SK-N-SH (cell line): ENCODE measurements at regions not wholly inside any gene's neighbourhood (a gene's known extent, or its start where the extent isn't known, plus 50 kb on each side); places are given as distances from the start of the nearest gene placed in this dataset.

Experiments used
- CTCF ChIA-PET: fragments of 300-600, 350-600 bp; formaldehyde crosslinking; extraction: SDS; loops from one replicate; lab custom pipeline; 2021; lab: Yijun Ruan, JAX
- POLR2A ChIA-PET: fragments of 350-600 bp; sonication (Branson Sonifier 250); formaldehyde crosslinking; extraction: SDS; loops from one replicate; lab custom pipeline; 2020; ENCODE audit warnings: antibody characterized with exemption, inconsistent platforms; lab: Yijun Ruan, JAX
- DNase-seq: peaks from one replicate; pipeline ENCODE4 v3.0.0; 2012
- H2AFZ ChIP-seq: fragments of 200-600 bp; sonication (generic); 2 replicates; pipeline ENCODE4 v1.8.1; 2016; ENCODE audit warnings: antibody characterized with exemption, mild to moderate bottlenecking, low read depth
- H3F3A ChIP-seq: fragments of 200-600 bp; sonication (generic); replicated peaks from 2 replicates; pipeline ENCODE3; 2016; ENCODE audit warnings: antibody characterized with exemption, mild to moderate bottlenecking; ENCODE audit not compliant: insufficient read depth
- H3K27ac ChIP-seq, 2 experiments: fragments of 200-500 bp in 1 of 2; fragments of 200-600 bp in 1 of 2; sonication (Bioruptor generic) in 1 of 2; sonication (generic), shearing (Covaris generic) in 1 of 2; 2 replicates each; pipeline versions ENCODE4 v1.5.1 to v1.6.1; 2014 to 2016; ENCODE audit warnings: low read depth in 2 of 2, inconsistent platforms in 1 of 2, low read length in 1 of 2, mild to moderate bottlenecking in 1 of 2, mixed read lengths in 1 of 2
- H3K27me3 ChIP-seq: fragments of 200-600 bp; sonication (generic), shearing (Covaris generic); 2 replicates; pipeline ENCODE4 v1.6.1; 2016; ENCODE audit warnings: mixed run types; ENCODE audit not compliant: insufficient read depth
- H3K36me3 ChIP-seq, 2 experiments: fragments of 200-500 bp in 1 of 2; fragments of 200-600 bp in 1 of 2; sonication (Bioruptor generic) in 1 of 2; sonication (generic) in 1 of 2; replicated peaks in 1 of 2; 2 replicates each; pipeline versions ENCODE3 to v1.5.1; 2014 to 2016; ENCODE audit warnings: low read length in 1 of 2, mild to moderate bottlenecking in 1 of 2; ENCODE audit not compliant: insufficient read depth in 2 of 2, control insufficient read depth in 1 of 2
- H3K4me1 ChIP-seq, 2 experiments: fragments of 200-500 bp in 1 of 2; fragments of 200-600 bp in 1 of 2; sonication (Bioruptor generic) in 1 of 2; sonication (generic), shearing (Covaris generic) in 1 of 2; 2 replicates each; pipeline versions ENCODE4 v1.5.1 to v1.6.1; 2014 to 2016; ENCODE audit warnings: low read depth in 1 of 2, low read length in 1 of 2, mixed run types in 1 of 2; ENCODE audit not compliant: insufficient read depth in 2 of 2, control insufficient read depth in 1 of 2
- H3K4me2 ChIP-seq: fragments of 200-600 bp; sonication (generic), shearing (Covaris generic); 2 replicates; pipeline ENCODE4 v1.6.1; 2017; ENCODE audit warnings: mixed run types
- H3K4me3 ChIP-seq, 2 experiments: fragments of 200-500 bp in 1 of 2; fragments of 200-600 bp in 1 of 2; sonication (Bioruptor generic) in 1 of 2; sonication (generic), shearing (Covaris generic) in 1 of 2; 2 replicates each; pipeline versions ENCODE4 v1.5.1 to v1.8.1; 2014 to 2016; ENCODE audit warnings: low read depth in 2 of 2, inconsistent platforms in 1 of 2, low read length in 1 of 2, mild to moderate bottlenecking in 1 of 2, mixed read lengths in 1 of 2, moderate library complexity in 1 of 2
- H3K79me2 ChIP-seq: fragments of 200-600 bp; sonication (generic); 2 replicates; pipeline ENCODE4 v1.8.1; 2017; ENCODE audit warnings: mild to moderate bottlenecking; ENCODE audit not compliant: insufficient read depth
- H3K9ac ChIP-seq: fragments of 200-600 bp; sonication (generic); 2 replicates; pipeline ENCODE4 v1.6.1; 2017; ENCODE audit warnings: mixed run types
- H3K9me2 ChIP-seq: fragments of 200-600 bp; sonication (generic); 2 replicates; pipeline ENCODE4 v1.6.1; 2017; ENCODE audit warnings: mixed run types
- H3K9me3 ChIP-seq: fragments of 200-600 bp; sonication (generic); 2 replicates; pipeline ENCODE4 v1.6.1; 2017; ENCODE audit warnings: mixed run types, mild to moderate bottlenecking, moderate library complexity
- H4K20me1 ChIP-seq: fragments of 200-600 bp; sonication (generic); 2 replicates; pipeline ENCODE4 v1.6.1; 2017; ENCODE audit warnings: mild to moderate bottlenecking, mixed run types; ENCODE audit not compliant: insufficient read depth
- CTCF ChIP-seq: fragments of 200-600 bp; sonication (generic); IDR thresholded peaks from 2 replicates; pipeline ENCODE4 v1.6.1; 2017; ENCODE audit warnings: antibody characterized with exemption, mild to moderate bottlenecking, moderate library complexity
- ELF1 ChIP-seq: IDR thresholded peaks from 2 replicates; pipeline ENCODE4 v1.4.0; 2012
- EP300 ChIP-seq, 2 experiments: IDR thresholded peaks; 2 replicates each; pipeline versions ENCODE4 v1.4.0 to v1.6.1; 2012; ENCODE audit warnings: borderline replicate concordance in 1 of 2, low read depth in 1 of 2, low read length in 1 of 2
- EZH2phosphoT487 ChIP-seq: fragments of 200-600 bp; sonication (generic); IDR thresholded peaks from 2 replicates; pipeline ENCODE4 v1.6.1; 2017; ENCODE audit warnings: low read depth, mixed run types, mild to moderate bottlenecking, antibody characterized with exemption, moderate library complexity, borderline replicate concordance
- FOSL2 ChIP-seq: IDR thresholded peaks from 2 replicates; pipeline ENCODE4 v1.4.0; 2012; ENCODE audit warnings: low read depth, mild to moderate bottlenecking, moderate library complexity, borderline replicate concordance
- FOXJ3 ChIP-seq: sonication (generic); formaldehyde crosslinking; IDR thresholded peaks from 2 replicates; pipeline ENCODE4 v1.5.1; 2020; ENCODE audit warnings: mild to moderate bottlenecking, missing genetic modification reagents
- FOXM1 ChIP-seq: IDR thresholded peaks from 2 replicates; pipeline ENCODE4 v1.4.0; 2012; ENCODE audit warnings: low read depth, mild to moderate bottlenecking
- GABPA ChIP-seq: IDR thresholded peaks from 2 replicates; pipeline ENCODE4 v1.4.0; 2012; ENCODE audit warnings: low read depth, mild to moderate bottlenecking
- GATA2 ChIP-seq: sonication (generic); formaldehyde crosslinking; IDR thresholded peaks from 2 replicates; pipeline ENCODE4 v1.5.0; 2020; ENCODE audit warnings: mild to moderate bottlenecking, missing genetic modification reagents
- MAX ChIP-seq: IDR thresholded peaks from 2 replicates; pipeline ENCODE4 v1.4.0; 2012; ENCODE audit warnings: low read depth
- NFIC ChIP-seq: IDR thresholded peaks from 2 replicates; pipeline ENCODE4 v1.4.0; 2012; ENCODE audit warnings: borderline replicate concordance
- PBX3 ChIP-seq: IDR thresholded peaks from 2 replicates; pipeline ENCODE4; 2012
- RAD21 ChIP-seq: IDR thresholded peaks from 2 replicates; pipeline ENCODE4 v1.6.1; 2012; ENCODE audit warnings: mild to moderate bottlenecking, low read length
- RFX5 ChIP-seq: IDR thresholded peaks from 2 replicates; pipeline ENCODE4 v1.6.1; 2012; ENCODE audit warnings: mild to moderate bottlenecking, improper control_type of control experiment, low read length
- TEAD4 ChIP-seq: IDR thresholded peaks from 2 replicates; pipeline ENCODE4 v1.4.0; 2012; ENCODE audit warnings: mild to moderate bottlenecking, borderline replicate concordance; ENCODE audit not compliant: insufficient read depth
- USF1 ChIP-seq: IDR thresholded peaks from 2 replicates; pipeline ENCODE4 v1.4.0; 2012; ENCODE audit warnings: low read depth, borderline replicate concordance
- YY1 ChIP-seq: IDR thresholded peaks from 2 replicates; pipeline ENCODE4 v1.4.0; 2012; ENCODE audit warnings: low read depth, mild to moderate bottlenecking
- WGBS: methylation state at CpG from one replicate; pipeline ENCODE4 v1.1.6; 2017; ENCODE audit warnings: low lambda C conversion rate; 5-methylcytosine and 5-hydroxymethylcytosine counted together

GRCh38 chr2:7609556-7609955 lies 692.3 kb downstream of the RNF144A start (continued):
- TF ChIP-seq EZH2phosphoT487 = no peak
- TF ChIP-seq USF1 = no peak
- TF ChIP-seq RAD21 = no peak
- no peak for TF ChIP-seq FOXM1
- TF ChIP-seq EP300 (IDR thresholded peaks at IDR 0.05; ENCODE audit: borderline replicate concordance in 1 of 2, low read depth in 1 of 2, low read length in 1 of 2) = no peak
- no peak for TF ChIP-seq NFIC
- TF ChIP-seq PBX3 = no peak

GRCh38 chr2:7609974-7610373 lies 692.8 kb downstream of the RNF144A start:
- no peaks in the 10 kb centered on the region for H3F3A ChIP-seq
- no peak overlapping the region for H3K4me3 ChIP-seq
- no peak overlapping the region for H3K9ac ChIP-seq
- WGBS = 86% methylated on average over 8 of the region's 8 CpGs
- ChIA-PET CTCF (interaction anchor here (1.2 to 1.5 kb wide), 2 partner anchors 8 to 14 kb away, joined by 5 to 6 read pairs; no protein-coding TSS in a partner anchor), POLR2A (no interaction called here)
- no peak overlapping the region for H3K4me2 ChIP-seq
- H3K79me2 ChIP-seq = no peaks in the 10 kb centered on the region
- H3K9me2 ChIP-seq = no peaks in the 10 kb centered on the region
- no peaks in the 10 kb centered on the region for H3K36me3 ChIP-seq
- no peak overlapping the region for H3K27ac ChIP-seq
- peak; percentile 27 for DNase-seq
- TF ChIP-seq GATA2 (CRISPR knock-in tag) (peak; percentile 38), CTCF (no peak)
- peaks cover 0 to 5% of the 10 kb centered on the region in 2 experiments; a peak in 1 of 4 replicates for H3K4me1 ChIP-seq
- no peaks in the 10 kb centered on the region for H3K9me3 ChIP-seq
- no peak overlapping the region for H2AFZ ChIP-seq
- no peaks in the 10 kb centered on the region for H3K27me3 ChIP-seq
- H4K20me1 ChIP-seq = no peaks in the 10 kb centered on the region

GRCh38 chr2:7611750-7612149 lies 694.5 kb downstream of the RNF144A start:
- H2AFZ ChIP-seq = no peak overlapping the region
- no peaks in the 10 kb centered on the region for H3K9me2 ChIP-seq
- ChIA-PET CTCF (interaction anchor here (0.8 kb wide), 1 partner anchor 185 kb away, joined by 3 read pairs; no protein-coding TSS in a partner anchor), POLR2A (no interaction called here)
- no peak for DNase-seq
- H3K79me2 ChIP-seq = no peaks in the 10 kb centered on the region
- 33% methylated on average over 3 of the region's 4 CpGs for WGBS
- no peaks in the 10 kb centered on the region for H3K9me3 ChIP-seq
- no peaks in the 10 kb centered on the region for H3K27me3 ChIP-seq
- no peak overlapping the region for H3K27ac ChIP-seq
- no peaks in the 10 kb centered on the region for H3K36me3 ChIP-seq
- H3K4me3 ChIP-seq = no peak overlapping the region
- no peak overlapping the region for H3K4me2 ChIP-seq
- H3K9ac ChIP-seq = no peak overlapping the region
- H3K4me1 ChIP-seq = peaks cover 0 to 5% of the 10 kb centered on the region in 2 experiments; a peak in 1 of 4 replicates
- H4K20me1 ChIP-seq = no peaks in the 10 kb centered on the region
- H3F3A ChIP-seq = no peaks in the 10 kb centered on the region
- TF ChIP-seq RFX5 (no peak), ELF1 (no peak), FOXJ3 (CRISPR knock-in tag) (no peak), MAX (no peak), FOSL2 (no peak), YY1 (no peak), PBX3 (no peak), GABPA (no peak), TEAD4 (no peak), FOXM1 (no peak)
